ENCODE measurements at regions not wholly inside any gene's neighbourhood (a gene's known extent, or its start where the extent isn't known, plus 50 kb on each side); places are given as distances from the start of the nearest gene placed in this dataset.

- H3K27ac Mint-ChIP-seq, result no peak overlapping the region
- no peak overlapping the region for H3K4me3 Mint-ChIP-seq
- no peak for DNase-seq (ENCODE audit: low spot score)
- no peaks in the 10 kb centered on the region; the same call in 1 of the 2 replicates for H3K27me3 Mint-ChIP-seq (ENCODE audit: low read depth)
- ATAC-seq, result no peak
- no peaks in the 10 kb centered on the region for H3K9me3 Mint-ChIP-seq
- TF ChIP-seq CDX4 (CRISPR knock-in tag; IDR thresholded peaks at IDR 0.05; ENCODE audit: borderline replicate concordance) (no peak), ERG (CRISPR knock-in tag; IDR thresholded peaks at IDR 0.05) (no peak), NR3C1 (CRISPR knock-in tag; conservative IDR thresholded peaks at IDR 0.05; ENCODE audit: low read depth) (no peak), GTF2I (CRISPR knock-in tag; conservative IDR thresholded peaks at IDR 0.05) (no peak), PRRX2 (CRISPR knock-in tag; IDR thresholded peaks at IDR 0.05) (no peak), ZNF416 (CRISPR knock-in tag; IDR thresholded peaks at IDR 0.05) (no peak), ZSCAN18 (CRISPR knock-in tag; IDR thresholded peaks at IDR 0.05) (no peak), ZNF425 (CRISPR knock-in tag; conservative IDR thresholded peaks at IDR 0.05) (no peak), ZNF219 (CRISPR knock-in tag; IDR thresholded peaks at IDR 0.05; ENCODE audit: borderline replicate concordance) (no peak), NR1H2 (CRISPR knock-in tag; IDR thresholded peaks at IDR 0.05) (no peak), ZNF121 (CRISPR knock-in tag; IDR thresholded peaks at IDR 0.05) (no peak), ZNF396 (CRISPR knock-in tag; IDR thresholded peaks at IDR 0.05; ENCODE audit: borderline replicate concordance) (no peak), HMGXB4 (CRISPR knock-in tag; IDR thresholded peaks at IDR 0.05) (no peak), E2F1 (CRISPR knock-in tag; IDR thresholded peaks at IDR 0.05) (no peak), NR2C2 (CRISPR knock-in tag; IDR thresholded peaks at IDR 0.05) (no peak), PREB (CRISPR knock-in tag; IDR thresholded peaks at IDR 0.05; ENCODE audit: borderline replicate concordance) (no peak)
- ChIA-PET CTCF (interaction anchor here (1.1 kb wide), 1 partner anchor 80 kb away, joined by 3 read pairs; no protein-coding TSS in a partner anchor), POLR2A (no interaction called here)
- peaks cover 48% of the 10 kb centered on the region for H3K4me1 Mint-ChIP-seq
- H3K36me3 Mint-ChIP-seq, result no peaks in the 10 kb centered on the region
These were observed 450.1 kb downstream of the SLC4A3 start for GRCh38 chr2:220077488-220077887.

GRCh38 chr2:220078439-220078838 lies 451.0 kb downstream of the SLC4A3 start:
- Mint-ChIP-seq H3K27ac (no peak overlapping the region), H3K36me3 (no peaks in the 10 kb centered on the region), H3K27me3 (ENCODE audit: low read depth) (no peaks in the 10 kb centered on the region; the same call in 1 of the 2 replicates), H3K4me1 (peaks cover 50% of the 10 kb centered on the region), H3K4me3 (no peak overlapping the region), H3K9me3 (no peaks in the 10 kb centered on the region)
- DNase-seq (ENCODE audit: low spot score), result no peak
- ATAC-seq, result no peak
- ChIA-PET CTCF (no interaction called here), POLR2A (no interaction called here)
- no peak for TF ChIP-seq MAX (CRISPR knock-in tag; IDR thresholded peaks at IDR 0.05)
- no peak for TF ChIP-seq FOXK1 (CRISPR knock-in tag; IDR thresholded peaks at IDR 0.05)
- TF ChIP-seq STAT6 (CRISPR knock-in tag; conservative IDR thresholded peaks at IDR 0.05; ENCODE audit: low read depth), result no peak
- TF ChIP-seq MLX (CRISPR knock-in tag; IDR thresholded peaks at IDR 0.05), result no peak
- no peak for TF ChIP-seq JUN (CRISPR knock-in tag; IDR thresholded peaks at IDR 0.05)
- no peak for TF ChIP-seq HMGA2 (CRISPR knock-in tag; IDR thresholded peaks at IDR 0.05)

Data from WTC11 (cell line).